OCI-LY3 (cell line): ENCODE measurements at regions not wholly inside any gene's neighbourhood (a gene's known extent, or its start where the extent isn't known, plus 50 kb on each side); places are given as distances from the start of the nearest gene placed in this dataset.

Source experiments
- EZH2phosphoT487 ChIP-seq: fragments of 200-600 bp; shearing (Covaris generic); IDR thresholded peaks from 2 replicates; pipeline ENCODE4 v1.6.1; 2018; ENCODE audit warnings: antibody characterized with exemption, mixed run types, low read depth
- TF ChIP-seq, protein P1 (sequence below): fragments of 200-600, 300-600 bp; sonication (generic); IDR thresholded peaks from 2 replicates; pipeline ENCODE4 v1.5.1; 2014; ENCODE audit warnings: antibody characterized with exemption, low read length, low read depth

DNA sequence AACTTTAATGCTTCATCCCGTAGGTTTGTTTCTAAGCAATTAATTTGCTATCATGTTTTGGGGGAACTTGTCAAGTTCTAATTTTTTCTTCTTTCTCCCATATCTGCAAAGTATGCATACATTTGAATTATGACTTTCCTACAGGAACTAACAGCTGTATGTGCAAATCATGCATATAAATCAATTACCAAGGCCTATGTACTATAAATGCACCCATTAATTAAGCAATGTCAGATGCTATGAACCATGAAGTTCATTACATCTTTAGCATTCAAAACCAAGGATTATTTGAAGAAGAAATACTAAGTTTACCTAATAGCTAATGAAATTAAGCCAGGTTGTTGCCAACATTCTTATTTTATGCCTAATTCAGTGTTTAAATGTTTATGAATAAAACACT is 851.3 kb downstream of the TFAP2A start:
- TF ChIP-seq, protein P1, sequence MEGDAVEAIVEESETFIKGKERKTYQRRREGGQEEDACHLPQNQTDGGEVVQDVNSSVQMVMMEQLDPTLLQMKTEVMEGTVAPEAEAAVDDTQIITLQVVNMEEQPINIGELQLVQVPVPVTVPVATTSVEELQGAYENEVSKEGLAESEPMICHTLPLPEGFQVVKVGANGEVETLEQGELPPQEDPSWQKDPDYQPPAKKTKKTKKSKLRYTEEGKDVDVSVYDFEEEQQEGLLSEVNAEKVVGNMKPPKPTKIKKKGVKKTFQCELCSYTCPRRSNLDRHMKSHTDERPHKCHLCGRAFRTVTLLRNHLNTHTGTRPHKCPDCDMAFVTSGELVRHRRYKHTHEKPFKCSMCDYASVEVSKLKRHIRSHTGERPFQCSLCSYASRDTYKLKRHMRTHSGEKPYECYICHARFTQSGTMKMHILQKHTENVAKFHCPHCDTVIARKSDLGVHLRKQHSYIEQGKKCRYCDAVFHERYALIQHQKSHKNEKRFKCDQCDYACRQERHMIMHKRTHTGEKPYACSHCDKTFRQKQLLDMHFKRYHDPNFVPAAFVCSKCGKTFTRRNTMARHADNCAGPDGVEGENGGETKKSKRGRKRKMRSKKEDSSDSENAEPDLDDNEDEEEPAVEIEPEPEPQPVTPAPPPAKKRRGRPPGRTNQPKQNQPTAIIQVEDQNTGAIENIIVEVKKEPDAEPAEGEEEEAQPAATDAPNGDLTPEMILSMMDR: no peak
- no peak for TF ChIP-seq EZH2phosphoT487
